Activated naive CD8-positive, alpha-beta T cell (primary cell): ENCODE measurements at regions not wholly inside any gene's neighbourhood (a gene's known extent, or its start where the extent isn't known, plus 50 kb on each side); places are given as distances from the start of the nearest gene placed in this dataset.

Source experiments
- H3K27ac Mint-ChIP-seq: one replicate; pipeline ENCODE4 v1.8.0; 2021; ENCODE audit warnings: mixed read lengths
- H3K27me3 Mint-ChIP-seq: one replicate; pipeline ENCODE4 v1.8.0; 2021; ENCODE audit warnings: mixed read lengths
- H3K36me3 Mint-ChIP-seq: one replicate; pipeline ENCODE4 v1.8.0; 2021; ENCODE audit warnings: mixed read lengths
- H3K4me1 Mint-ChIP-seq: one replicate; pipeline ENCODE4 v1.8.0; 2021; ENCODE audit warnings: low read depth, mixed read lengths
- H3K4me3 Mint-ChIP-seq: one replicate; pipeline ENCODE4 v1.8.0; 2021; ENCODE audit warnings: mild to moderate bottlenecking, mixed read lengths
- H3K9me3 Mint-ChIP-seq: one replicate; pipeline ENCODE4 v1.8.0; 2021; ENCODE audit warnings: low read depth, mixed read lengths

DNA sequence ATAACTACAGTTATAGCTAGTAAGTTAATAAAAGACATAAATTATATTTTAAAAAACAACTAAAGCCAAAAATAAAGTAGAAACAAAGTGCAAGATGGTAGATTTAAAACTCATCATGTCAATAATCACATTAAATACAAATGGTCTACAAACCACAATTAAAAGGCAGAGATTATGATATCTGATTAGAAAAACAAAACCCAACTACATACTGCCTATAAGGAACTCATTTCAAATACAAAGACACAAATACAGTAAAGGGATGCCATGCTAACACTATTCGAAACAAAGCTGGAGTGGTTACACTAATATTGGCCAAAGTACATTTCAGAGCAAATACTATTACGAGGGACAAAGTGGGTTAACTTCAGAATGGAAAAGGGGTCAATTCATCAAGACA is 426.5 kb downstream of the SHQ1 start:
- H3K27ac Mint-ChIP-seq = no peak overlapping the region
- H3K4me3 Mint-ChIP-seq = no peak overlapping the region
- H3K36me3 Mint-ChIP-seq = peaks cover 22% of the 10 kb centered on the region
- H3K9me3 Mint-ChIP-seq = peaks cover 13% of the 10 kb centered on the region
- peaks cover 74% of the 10 kb centered on the region for H3K4me1 Mint-ChIP-seq
- no peaks in the 10 kb centered on the region for H3K27me3 Mint-ChIP-seq

DNA sequence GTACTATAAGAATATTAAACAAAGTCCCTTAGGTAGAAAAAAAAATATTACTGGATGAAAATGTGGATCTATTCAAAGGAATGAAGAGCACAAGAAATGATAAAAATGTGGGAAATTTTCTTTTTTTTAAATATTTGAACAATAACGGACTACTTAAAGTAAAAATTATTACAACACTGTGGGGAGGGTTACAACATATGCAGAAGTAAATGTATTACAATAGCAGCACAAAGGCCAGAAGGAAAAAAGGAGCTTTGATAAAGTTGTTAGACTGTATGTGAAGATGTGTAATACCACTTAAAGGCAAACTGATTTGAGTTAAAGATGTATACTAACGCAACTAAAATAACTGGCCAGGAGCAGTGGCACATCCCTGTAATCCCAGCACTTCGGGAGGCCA is 427.1 kb downstream of the SHQ1 start:
- Mint-ChIP-seq H3K36me3 (peaks cover 19% of the 10 kb centered on the region), H3K27ac (no peak overlapping the region), H3K9me3 (peaks cover 13% of the 10 kb centered on the region), H3K27me3 (no peaks in the 10 kb centered on the region), H3K4me3 (no peak overlapping the region), H3K4me1 (peaks cover 74% of the 10 kb centered on the region)

- Mint-ChIP-seq H3K36me3 (peaks cover 23% of the 10 kb centered on the region), H3K4me3 (peak overlapping the region; percentile 61), H3K4me1 (peaks cover 74% of the 10 kb centered on the region), H3K9me3 (peaks cover 13% of the 10 kb centered on the region), H3K27me3 (no peaks in the 10 kb centered on the region), H3K27ac (peak overlapping the region; percentile 87)
These were observed 429.4 kb downstream of the SHQ1 start for GRCh38 chr3:72418856-72419255.

- H3K27ac Mint-ChIP-seq = peak overlapping the region; percentile 87
- H3K4me3 Mint-ChIP-seq = peak overlapping the region; percentile 61
- H3K9me3 Mint-ChIP-seq = peaks cover 13% of the 10 kb centered on the region
These were observed 430.0 kb downstream of the SHQ1 start for GRCh38 chr3:72418244-72418643.

GRCh38 chr3:72414481-72415016 is 433.7 kb downstream of the SHQ1 start:
- no peak overlapping the region for H3K4me3 Mint-ChIP-seq

More at GRCh38 chr3:72418244-72418643, 430.0 kb downstream of the SHQ1 start:
- H3K36me3 Mint-ChIP-seq = peaks cover 17% of the 10 kb centered on the region
- peaks cover 76% of the 10 kb centered on the region for H3K4me1 Mint-ChIP-seq
- no peaks in the 10 kb centered on the region for H3K27me3 Mint-ChIP-seq

GRCh38 chr3:72413228-72413627 is 435.0 kb downstream of the SHQ1 start:
- Mint-ChIP-seq H3K27ac (peak overlapping the region; percentile 65), H3K4me3 (no peak overlapping the region), H3K27me3 (no peaks in the 10 kb centered on the region), H3K4me1 (peaks cover 92% of the 10 kb centered on the region), H3K9me3 (no peaks in the 10 kb centered on the region), H3K36me3 (peaks cover 8% of the 10 kb centered on the region)

More at GRCh38 chr3:72414481-72415016, 433.7 kb downstream of the SHQ1 start:
- H3K36me3 Mint-ChIP-seq = peaks cover 8% of the 10 kb centered on the region
- peaks cover 92% of the 10 kb centered on the region for H3K4me1 Mint-ChIP-seq
- H3K27me3 Mint-ChIP-seq = no peaks in the 10 kb centered on the region
- no peak overlapping the region for H3K27ac Mint-ChIP-seq
- H3K9me3 Mint-ChIP-seq = peaks cover 6% of the 10 kb centered on the region

DNA sequence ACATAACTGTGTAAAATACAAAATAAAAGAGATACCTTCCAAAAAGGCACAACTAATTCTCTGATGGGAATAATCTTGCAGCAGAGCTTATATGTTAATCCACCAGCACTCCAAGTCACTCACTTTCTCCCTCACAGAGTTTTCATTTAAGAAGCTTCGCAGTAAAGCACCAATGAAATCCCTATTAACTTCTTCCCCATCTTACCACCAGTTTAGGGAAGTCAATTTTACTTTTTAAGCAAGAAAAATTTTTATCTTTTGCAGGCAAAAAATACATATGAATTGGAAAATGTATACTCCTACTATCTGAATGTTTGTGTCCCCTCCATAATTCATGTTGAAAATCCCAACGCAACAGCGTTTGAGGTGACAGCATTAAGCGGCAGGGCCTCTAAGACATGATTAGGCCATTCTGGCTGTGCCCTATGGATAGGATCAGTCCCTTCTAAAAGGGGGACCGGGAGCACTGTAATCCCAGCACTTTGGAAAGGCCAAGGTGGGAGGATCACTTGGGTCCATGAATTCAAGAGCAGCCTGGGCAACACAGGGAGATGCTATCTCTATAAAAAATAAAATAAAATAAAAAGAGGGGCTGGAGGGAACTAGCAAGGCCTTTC is 435.8 kb downstream of the SHQ1 start:
- Mint-ChIP-seq H3K4me3 (peak overlapping the region; percentile 8), H3K9me3 (no peaks in the 10 kb centered on the region), H3K4me1 (peaks cover 92% of the 10 kb centered on the region), H3K36me3 (peaks cover 8% of the 10 kb centered on the region), H3K27me3 (no peaks in the 10 kb centered on the region), H3K27ac (peak overlapping the region; percentile 34)

DNA sequence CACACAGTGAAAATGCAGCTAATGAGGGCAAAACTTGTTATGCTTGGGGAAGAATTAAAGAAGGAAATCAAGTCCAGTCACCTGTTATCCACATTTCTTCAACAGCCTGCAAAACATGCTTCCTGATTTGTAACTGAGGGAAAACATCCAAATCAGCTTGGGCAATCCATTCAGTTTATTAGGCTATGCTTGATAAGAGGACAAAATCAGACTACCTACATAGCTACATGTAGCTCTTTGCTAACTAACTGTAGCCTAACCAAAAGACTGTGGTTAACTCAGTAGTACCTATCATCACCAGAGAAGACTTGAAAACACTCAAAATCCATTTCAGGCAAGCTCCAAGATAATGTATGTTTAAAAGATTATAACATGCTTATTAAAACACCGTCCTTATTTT is 436.4 kb downstream of the SHQ1 start:
- Mint-ChIP-seq H3K4me3 (peak overlapping the region; percentile 8), H3K27ac (no peak overlapping the region), H3K27me3 (no peaks in the 10 kb centered on the region), H3K4me1 (peaks cover 93% of the 10 kb centered on the region), H3K9me3 (no peaks in the 10 kb centered on the region), H3K36me3 (peaks cover 8% of the 10 kb centered on the region)

GRCh38 chr3:72411126-72411525 is 437.1 kb downstream of the SHQ1 start:
- Mint-ChIP-seq H3K36me3 (peaks cover 8% of the 10 kb centered on the region), H3K4me1 (peaks cover 93% of the 10 kb centered on the region), H3K27me3 (no peaks in the 10 kb centered on the region), H3K9me3 (no peaks in the 10 kb centered on the region), H3K4me3 (no peak overlapping the region), H3K27ac (no peak overlapping the region)

DNA sequence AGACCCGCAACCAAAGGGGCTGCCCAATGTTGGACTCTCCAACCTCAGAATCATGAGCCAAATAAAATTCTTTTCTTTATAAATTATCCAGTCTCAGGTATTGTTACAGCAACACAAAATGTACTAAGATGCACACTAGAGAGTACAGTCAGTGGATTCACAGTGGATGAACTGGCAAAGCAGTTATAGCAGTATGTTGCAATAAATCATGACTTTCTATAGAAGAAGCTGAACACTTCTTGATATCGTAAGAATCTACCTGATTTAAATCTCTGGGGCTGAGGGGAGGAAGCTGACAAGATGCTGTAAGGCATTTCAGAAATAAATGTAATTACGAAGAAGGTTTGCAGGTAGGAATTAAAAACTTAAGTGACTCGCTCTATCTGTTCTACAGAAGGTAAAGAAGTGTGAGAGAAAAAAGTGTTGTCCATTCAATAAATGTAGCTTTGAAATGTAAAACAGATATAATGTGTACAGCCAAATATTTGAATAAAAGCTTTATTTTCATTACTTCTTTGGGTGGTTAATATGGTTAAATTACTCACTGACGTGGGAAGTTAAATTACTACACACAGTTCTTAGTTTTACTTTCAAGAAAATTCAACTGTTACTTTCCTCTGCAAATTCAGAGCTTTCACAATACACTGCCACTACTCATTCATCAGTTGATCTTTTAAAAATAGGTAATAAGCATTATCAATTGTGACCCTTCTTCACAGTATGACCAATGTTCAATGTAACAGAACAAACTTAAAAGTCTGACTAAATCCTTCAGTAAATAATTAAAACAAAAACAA is 439.1 kb downstream of the SHQ1 start:
- peak overlapping the region; percentile 70 for H3K27ac Mint-ChIP-seq
- H3K4me3 Mint-ChIP-seq = peak overlapping the region; percentile 14
- peaks cover 90% of the 10 kb centered on the region for H3K4me1 Mint-ChIP-seq
- peaks cover 2% of the 10 kb centered on the region for H3K36me3 Mint-ChIP-seq
- H3K27me3 Mint-ChIP-seq = no peaks in the 10 kb centered on the region
- H3K9me3 Mint-ChIP-seq = no peaks in the 10 kb centered on the region

- H3K4me1 Mint-ChIP-seq = peaks cover 90% of the 10 kb centered on the region
- H3K9me3 Mint-ChIP-seq = no peaks in the 10 kb centered on the region
- no peak overlapping the region for H3K27ac Mint-ChIP-seq
- H3K4me3 Mint-ChIP-seq = no peak overlapping the region
- H3K27me3 Mint-ChIP-seq = no peaks in the 10 kb centered on the region
- peaks cover 2% of the 10 kb centered on the region for H3K36me3 Mint-ChIP-seq
These were observed 440.5 kb downstream of the SHQ1 start for GRCh38 chr3:72407766-72408165.

DNA sequence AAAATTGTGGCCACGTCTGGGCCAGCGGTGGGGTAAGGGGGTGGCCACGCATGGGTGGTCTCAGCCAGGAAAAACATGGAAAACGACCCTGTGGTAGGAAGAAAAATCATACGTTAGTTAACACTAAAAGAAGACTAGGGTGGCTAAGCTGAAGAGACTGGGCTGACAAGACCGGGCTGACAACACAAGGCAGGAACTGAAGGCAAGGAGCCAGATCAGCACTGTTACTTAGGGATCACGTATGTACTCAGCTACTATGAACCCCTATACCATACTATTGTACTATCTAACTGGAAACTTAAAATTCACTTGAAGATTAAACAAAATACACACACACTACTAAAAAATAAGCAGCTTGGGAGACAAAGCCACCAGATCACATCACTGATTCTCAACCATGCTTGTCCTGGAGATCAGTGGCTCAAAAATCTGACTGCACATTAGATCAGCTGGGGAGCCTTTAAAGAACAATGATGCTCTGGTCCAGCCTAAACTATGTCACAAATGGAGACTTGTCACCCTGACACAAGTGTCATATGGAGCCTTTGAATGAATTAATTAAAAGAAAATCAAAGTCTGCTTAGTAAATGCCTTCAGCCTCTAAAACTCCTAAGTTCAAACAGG is 442.2 kb downstream of the SHQ1 start:
- Mint-ChIP-seq H3K27ac (no peak overlapping the region), H3K36me3 (no peaks in the 10 kb centered on the region), H3K27me3 (no peaks in the 10 kb centered on the region), H3K4me3 (no peak overlapping the region), H3K4me1 (peaks cover 86% of the 10 kb centered on the region), H3K9me3 (no peaks in the 10 kb centered on the region)

GRCh38 chr3:72401005-72401545 is 447.2 kb downstream of the SHQ1 start:
- no peaks in the 10 kb centered on the region for H3K9me3 Mint-ChIP-seq
- H3K27me3 Mint-ChIP-seq = no peaks in the 10 kb centered on the region
- peak overlapping the region; percentile 6 for H3K27ac Mint-ChIP-seq
- H3K4me1 Mint-ChIP-seq = peaks cover 75% of the 10 kb centered on the region
- H3K4me3 Mint-ChIP-seq = no peak overlapping the region
- peaks cover 4% of the 10 kb centered on the region for H3K36me3 Mint-ChIP-seq

GRCh38 chr3:72398781-72399180 is 449.5 kb downstream of the SHQ1 start:
- Mint-ChIP-seq H3K4me3 (no peak overlapping the region), H3K27me3 (no peaks in the 10 kb centered on the region), H3K36me3 (peaks cover 4% of the 10 kb centered on the region), H3K27ac (no peak overlapping the region), H3K9me3 (peaks cover under 1% of the 10 kb centered on the region), H3K4me1 (peaks cover 70% of the 10 kb centered on the region)

GRCh38 chr3:72397586-72397985 is 450.7 kb downstream of the SHQ1 start:
- Mint-ChIP-seq H3K4me3 (no peak overlapping the region), H3K27ac (no peak overlapping the region), H3K27me3 (no peaks in the 10 kb centered on the region), H3K36me3 (peaks cover 8% of the 10 kb centered on the region), H3K9me3 (peaks cover 4% of the 10 kb centered on the region), H3K4me1 (peaks cover 60% of the 10 kb centered on the region)
